Lung (tissue), 11 donors: ENCODE measurements at regions not wholly inside any gene's neighbourhood (a gene's known extent, or its start where the extent isn't known, plus 50 kb on each side); places are given as distances from the start of the nearest gene placed in this dataset.

Experiments
- ATAC-seq: fragments of 200-7000 bp; cut with Tn5 transposase; one replicate; pipeline ENCODE4 v1.9.1; 2020; ENCODE audit warnings: moderate number of reproducible peaks; ENCODE audit not compliant: insufficient read depth, low FRiP score
- DNase-seq, 3 donors: peaks; one replicate each; pipeline ENCODE4 v3.0.0-alpha.2; 2013 to 2017
- H3K27ac ChIP-seq, 2 donors: one replicate each; pipeline ENCODE4 v1.5.1; 2013; ENCODE audit warnings: mild to moderate bottlenecking in 2 of 2, moderate library complexity in 2 of 2, control low read depth in 1 of 2, inconsistent platforms in 1 of 2, low read depth in 1 of 2, low read length in 1 of 2
- H3K27me3 ChIP-seq, 3 donors: one replicate each; pipeline ENCODE4 v1.5.1; 2013; ENCODE audit warnings: low read length in 2 of 3; ENCODE audit not compliant: control insufficient read depth in 3 of 3, insufficient read depth in 3 of 3
- H3K36me3 ChIP-seq, 4 donors: one replicate each; pipeline ENCODE4 v1.5.1; 2013; ENCODE audit warnings: low read length in 4 of 4, mild to moderate bottlenecking in 1 of 4, moderate library complexity in 1 of 4; ENCODE audit not compliant: control insufficient read depth in 4 of 4, insufficient read depth in 4 of 4
- H3K4me1 ChIP-seq, 5 donors: one replicate each; pipeline ENCODE4 v1.5.1; 2013; ENCODE audit warnings: low read length in 5 of 5, mild to moderate bottlenecking in 2 of 5, moderate library complexity in 1 of 5; ENCODE audit not compliant: control insufficient read depth in 5 of 5, insufficient read depth in 5 of 5
- H3K4me3 ChIP-seq: one replicate; pipeline ENCODE4 v1.5.1; 2013; ENCODE audit warnings: mild to moderate bottlenecking, control low read depth, moderate library complexity
- H3K9ac ChIP-seq, 2 donors: one replicate each; pipeline ENCODE4 v1.5.1; 2013; ENCODE audit warnings: low read length in 2 of 2, control low read depth in 1 of 2; ENCODE audit not compliant: insufficient read depth in 1 of 2
- H3K9me3 ChIP-seq, 4 donors: one replicate each; pipeline ENCODE4 v1.5.1; 2013; ENCODE audit warnings: low read length in 3 of 4, mild to moderate bottlenecking in 1 of 4, moderate library complexity in 1 of 4; ENCODE audit not compliant: control insufficient read depth in 4 of 4, insufficient read depth in 3 of 4
- WGBS, 2 donors: extraction: QIAGEN DNeasy Blood & Tissue Kit; methylation state at CpG; one replicate each; pipeline ENCODE4 v1.1.7; 2013; 5-methylcytosine and 5-hydroxymethylcytosine counted together
- TF ChIP-seq, protein P1 (sequence below): IDR thresholded peaks from 2 replicates; pipeline ENCODE4 v1.5.1; 2012; ENCODE audit warnings: mild to moderate bottlenecking; ENCODE audit errors: control extremely low read depth, extremely low read depth
- donor health status: control.
- donor health status: control.
- donor health status: Bipolar disorder and iron deficiency.
- donor health status: healthy.
- donor health status: DM: yes; HTN: yes; CAD: no.

DNA sequence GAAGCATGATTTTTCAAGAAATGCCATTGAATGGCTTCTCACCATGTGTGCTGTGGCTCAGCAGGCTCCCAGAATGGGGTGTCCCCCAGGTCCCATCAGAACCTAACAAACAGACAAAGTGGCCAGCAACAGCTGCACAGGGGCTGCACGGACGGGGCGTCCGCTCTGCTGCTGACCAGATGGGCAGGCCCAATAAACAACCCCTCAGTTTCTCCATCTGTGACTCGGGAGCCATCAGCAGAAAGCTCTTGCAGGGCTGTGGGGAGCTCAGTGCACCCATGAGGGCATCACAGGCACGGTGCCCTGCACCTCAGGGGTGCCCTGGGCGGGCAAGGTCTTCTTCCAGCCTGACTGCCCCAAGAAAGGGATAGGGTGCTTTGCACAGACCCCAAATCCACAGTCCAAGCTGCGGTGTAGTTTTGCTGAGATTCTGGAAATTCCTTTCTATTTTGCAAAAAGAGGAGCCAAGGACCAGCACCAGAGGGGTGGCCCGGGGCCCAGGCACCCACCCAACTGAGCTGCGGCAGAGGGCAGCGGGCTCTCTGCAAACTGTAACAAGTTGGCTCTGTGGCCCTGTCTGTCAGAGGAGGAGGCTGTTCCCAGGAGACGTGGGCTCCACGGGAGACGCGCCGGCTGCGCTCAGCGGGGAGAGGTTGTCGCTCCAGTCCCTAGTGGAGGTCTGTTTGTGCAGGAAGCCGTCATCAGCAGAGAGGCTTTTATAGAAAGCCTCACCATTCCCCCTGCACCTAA is 138.7 kb upstream of the PPP1R26 start:
- ATAC-seq (no peak), DNase-seq (no peak)
- 65 to 68% methylated on average over 20 of the region's 20 CpGs for WGBS, 2 donors

DNA sequence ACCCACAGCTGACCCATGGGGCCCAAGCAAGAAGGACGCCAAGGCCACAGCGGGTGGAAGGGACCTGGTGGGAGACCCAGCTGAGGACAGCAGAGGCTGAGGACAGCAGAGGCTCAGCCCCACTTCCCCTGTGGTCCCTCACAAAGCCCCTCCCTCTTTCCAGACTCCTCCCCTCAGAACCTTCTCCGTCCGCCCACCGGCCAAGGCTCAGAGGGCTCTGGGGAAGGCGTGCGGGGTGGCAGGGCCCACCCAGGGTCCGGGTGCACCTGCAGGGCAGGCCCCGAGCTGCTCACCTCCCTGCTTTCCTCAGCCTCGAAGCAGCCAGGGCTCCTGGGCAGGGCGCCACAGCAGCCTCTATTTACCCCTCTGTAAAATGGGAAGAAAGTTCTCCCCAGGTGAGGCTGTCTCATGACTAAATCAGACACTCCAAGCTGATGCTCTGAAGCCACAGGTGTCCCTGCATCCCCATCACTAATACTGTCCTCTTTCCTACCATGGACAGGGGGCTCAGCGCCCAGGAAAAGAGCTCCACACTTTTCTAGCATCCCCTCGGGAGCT is 137.9 kb upstream of the PPP1R26 start:
- WGBS, 2 donors, result 84 to 85% methylated on average over 11 to 13 of the region's 13 CpGs
- H3K27me3 ChIP-seq, result peaks cover 0 to 15% (median 2%) of the 10 kb centered on the region in 3 donors
- TF ChIP-seq, protein P1, sequence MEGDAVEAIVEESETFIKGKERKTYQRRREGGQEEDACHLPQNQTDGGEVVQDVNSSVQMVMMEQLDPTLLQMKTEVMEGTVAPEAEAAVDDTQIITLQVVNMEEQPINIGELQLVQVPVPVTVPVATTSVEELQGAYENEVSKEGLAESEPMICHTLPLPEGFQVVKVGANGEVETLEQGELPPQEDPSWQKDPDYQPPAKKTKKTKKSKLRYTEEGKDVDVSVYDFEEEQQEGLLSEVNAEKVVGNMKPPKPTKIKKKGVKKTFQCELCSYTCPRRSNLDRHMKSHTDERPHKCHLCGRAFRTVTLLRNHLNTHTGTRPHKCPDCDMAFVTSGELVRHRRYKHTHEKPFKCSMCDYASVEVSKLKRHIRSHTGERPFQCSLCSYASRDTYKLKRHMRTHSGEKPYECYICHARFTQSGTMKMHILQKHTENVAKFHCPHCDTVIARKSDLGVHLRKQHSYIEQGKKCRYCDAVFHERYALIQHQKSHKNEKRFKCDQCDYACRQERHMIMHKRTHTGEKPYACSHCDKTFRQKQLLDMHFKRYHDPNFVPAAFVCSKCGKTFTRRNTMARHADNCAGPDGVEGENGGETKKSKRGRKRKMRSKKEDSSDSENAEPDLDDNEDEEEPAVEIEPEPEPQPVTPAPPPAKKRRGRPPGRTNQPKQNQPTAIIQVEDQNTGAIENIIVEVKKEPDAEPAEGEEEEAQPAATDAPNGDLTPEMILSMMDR, result no peak
- H3K9ac ChIP-seq, result no peak overlapping the region
- ATAC-seq, result no peak
- no peaks in the 10 kb centered on the region for H3K36me3 ChIP-seq
- no peak for DNase-seq
- H3K4me1 ChIP-seq, result peaks cover 0 to 21% (median 2%) of the 10 kb centered on the region in 5 donors
- no peaks in the 10 kb centered on the region for H3K9me3 ChIP-seq
- no peak overlapping the region for H3K27ac ChIP-seq
- H3K4me3 ChIP-seq, result no peak overlapping the region

More for the DNA sequence above, 138.7 kb upstream of the PPP1R26 start:
- Histone ChIP-seq H3K27ac (no peak overlapping the region), H3K9me3 (no peaks in the 10 kb centered on the region), H3K4me1 (peaks cover 0 to 21% (median 2%) of the 10 kb centered on the region in 5 donors), H3K4me3 (no peak overlapping the region), H3K36me3 (no peaks in the 10 kb centered on the region), H3K9ac (no peak overlapping the region), H3K27me3 (peaks cover 0 to 16% (median 2%) of the 10 kb centered on the region in 3 donors)
- TF ChIP-seq, protein P1, result no peak

DNA sequence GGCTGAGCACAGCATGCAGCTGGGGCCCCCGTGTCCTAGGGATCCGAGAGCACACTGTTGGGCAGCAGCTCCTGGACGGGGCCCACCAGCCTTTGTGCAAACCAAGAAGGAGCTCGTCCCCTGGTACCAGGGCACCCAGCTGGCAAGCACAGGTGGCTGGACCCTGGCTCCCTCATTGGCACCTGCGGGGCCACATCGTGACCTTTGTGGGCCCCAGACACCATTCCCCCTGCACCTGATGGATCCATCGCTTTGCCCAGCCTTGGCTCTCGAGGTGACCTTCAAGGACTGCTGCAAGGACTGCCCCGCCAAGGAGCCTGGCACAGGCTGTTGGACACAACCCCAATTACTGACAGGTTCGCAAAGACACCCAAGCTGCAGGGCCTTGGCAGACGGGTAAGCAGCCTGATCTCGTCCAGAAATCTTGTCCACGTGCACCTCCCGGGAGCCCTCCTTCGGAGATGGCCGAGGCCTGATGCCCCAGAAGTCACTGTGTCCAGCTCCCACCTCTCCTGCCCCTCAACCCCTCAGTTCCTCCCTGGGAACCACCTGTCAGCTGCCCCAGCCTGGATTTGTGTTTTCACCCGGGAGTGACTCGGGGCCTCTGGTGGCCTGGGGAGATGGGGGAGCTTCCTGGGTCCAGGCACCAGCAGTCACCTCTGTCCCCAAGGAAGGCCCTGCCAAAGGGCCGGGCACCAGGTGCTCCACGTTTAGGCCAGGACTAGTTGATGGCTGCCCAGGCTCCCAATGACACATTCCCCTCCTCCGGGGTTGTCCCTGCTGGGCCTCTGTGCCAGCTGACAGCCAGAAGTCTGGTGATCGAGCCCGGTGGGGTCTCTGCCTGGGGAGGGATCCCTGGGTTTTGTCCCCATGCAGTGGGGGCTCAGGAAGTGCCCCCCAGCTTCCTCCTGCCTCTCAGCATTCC is 137.1 kb upstream of the PPP1R26 start:
- Histone ChIP-seq H3K4me3 (no peak overlapping the region), H3K36me3 (no peaks in the 10 kb centered on the region), H3K27ac (no peak overlapping the region), H3K9me3 (peaks cover 0 to 3% (median 0%) of the 10 kb centered on the region in 4 donors), H3K27me3 (peaks cover 0 to 9% (median 2%) of the 10 kb centered on the region in 3 donors), H3K4me1 (peaks cover 0 to 21% (median 2%) of the 10 kb centered on the region in 5 donors), H3K9ac (no peak overlapping the region)
- ATAC-seq, result no peak
- no peak for DNase-seq
- 79 to 82% methylated on average over 21 to 23 of the region's 23 CpGs for WGBS, 2 donors
- TF ChIP-seq, protein P1, result no peak
